CD4-positive, alpha-beta memory T cell (primary cell): ENCODE measurements at regions not wholly inside any gene's neighbourhood (a gene's known extent, or its start where the extent isn't known, plus 50 kb on each side); places are given as distances from the start of the nearest gene placed in this dataset.

Experiments used
- CTCF ChIA-PET: fragments of 350-600 bp; sonication (Branson Sonifier 250); formaldehyde crosslinking; loops from one replicate; lab custom pipeline; 2021; ENCODE audit warnings: inconsistent platforms; ENCODE audit not compliant: partially characterized antibody; lab: Charles Lee
- POLR2A ChIA-PET: fragments of 350-600 bp; sonication (Branson Sonifier 250); formaldehyde crosslinking; loops from one replicate; lab custom pipeline; 2021; ENCODE audit not compliant: partially characterized antibody; lab: Charles Lee
- DNase-seq, 5 donors: peaks; one replicate each; pipeline versions ENCODE4 v3.0.0 to v3.0.0-alpha.2; 2020 to 2022; ENCODE audit warnings: mixed read lengths in 1 of 5
- H3K27ac ChIP-seq: one replicate; pipeline ENCODE4 v1.7.0; 2013; ENCODE audit warnings: low read depth, low read length
- H3K27me3 ChIP-seq: 2 replicates; pipeline ENCODE4 v1.7.0; 2013; ENCODE audit warnings: mild to moderate bottlenecking, low read length, moderate library complexity; ENCODE audit not compliant: insufficient read depth
- H3K36me3 ChIP-seq: 2 replicates; pipeline ENCODE4 v1.7.0; 2013; ENCODE audit warnings: mild to moderate bottlenecking, low read length, moderate library complexity; ENCODE audit not compliant: insufficient read depth
- H3K4me1 ChIP-seq: 2 replicates; pipeline ENCODE4 v1.7.0; 2013; ENCODE audit warnings: mild to moderate bottlenecking, low read length, moderate library complexity; ENCODE audit not compliant: insufficient read depth
- H3K4me3 ChIP-seq, 2 donors: one replicate each; pipeline ENCODE4 v1.7.0; 2013; ENCODE audit warnings: low read length in 2 of 2, mild to moderate bottlenecking in 1 of 2
- H3K9me3 ChIP-seq, 2 donors: one replicate each; pipeline ENCODE4 v1.7.0; 2013; ENCODE audit warnings: low read length in 2 of 2, control low read depth in 1 of 2; ENCODE audit not compliant: control insufficient read depth in 1 of 2
- H3K27ac Mint-ChIP-seq, 7 donors: one replicate each; pipeline ENCODE4 v1.8.0; 2020 to 2021; ENCODE audit warnings: mixed read lengths in 7 of 7, mild to moderate bottlenecking in 6 of 7, inconsistent platforms in 3 of 7, moderate library complexity in 3 of 7
- H3K27me3 Mint-ChIP-seq, 2 donors: one replicate each; pipeline ENCODE4 v1.8.0; 2020 to 2021; ENCODE audit warnings: mixed read lengths in 2 of 2
- H3K36me3 Mint-ChIP-seq, 2 donors: one replicate each; pipeline ENCODE4 v1.8.0; 2020 to 2021; ENCODE audit warnings: mixed read lengths in 2 of 2, inconsistent platforms in 1 of 2, mild to moderate bottlenecking in 1 of 2
- H3K4me1 Mint-ChIP-seq, 4 donors: one replicate each; pipeline ENCODE4 v1.8.0; 2020 to 2021; ENCODE audit warnings: mixed read lengths in 4 of 4, mild to moderate bottlenecking in 1 of 4
- H3K4me3 Mint-ChIP-seq, 8 donors: one replicate each; pipeline ENCODE4 v1.8.0; 2020 to 2021; ENCODE audit warnings: mixed read lengths in 8 of 8, mild to moderate bottlenecking in 7 of 8, moderate library complexity in 6 of 8, inconsistent platforms in 3 of 8
- H3K9me3 Mint-ChIP-seq, 8 donors: one replicate each; pipeline ENCODE4 v1.8.0; 2020 to 2021; ENCODE audit warnings: mixed read lengths in 8 of 8, mild to moderate bottlenecking in 5 of 8, inconsistent platforms in 3 of 8, moderate library complexity in 1 of 8
- intact Hi-C: fragments of 100-400 bp; cut with micrococcal nuclease; formaldehyde crosslinking; loops from one replicate; pipeline ENCODE4 v1.15.1; 2023

- Mint-ChIP-seq H3K36me3 (no peaks in the 10 kb centered on the region), H3K27me3 (peaks cover 0 to 1% of the 10 kb centered on the region in 2 donors), H3K27ac (no peak overlapping the region), H3K4me3 (no peak overlapping the region), H3K9me3 (no peaks in the 10 kb centered on the region), H3K4me1 (no peaks in the 10 kb centered on the region)
- H3K4me1 ChIP-seq: no peaks in the 10 kb centered on the region
- H3K9me3 ChIP-seq: no peaks in the 10 kb centered on the region
- no peaks in the 10 kb centered on the region for H3K36me3 ChIP-seq
- no peak for DNase-seq
- CTCF ChIA-PET: no interaction called here
- intact Hi-C loops: no loop called here
- POLR2A ChIA-PET: no interaction called here
- H3K27ac ChIP-seq: no peak overlapping the region
- no peak overlapping the region for H3K4me3 ChIP-seq
- H3K27me3 ChIP-seq: no peaks in the 10 kb centered on the region
These were observed 189.3 kb downstream of the KLF6 start for GRCh38 chr10:3595736-3596135.

GRCh38 chr10:3593611-3594010 lies 191.4 kb downstream of the KLF6 start:
- intact Hi-C loops: no loop called here
- Mint-ChIP-seq H3K4me3 (no peak overlapping the region), H3K36me3 (no peaks in the 10 kb centered on the region), H3K27ac (no peak overlapping the region), H3K9me3 (no peaks in the 10 kb centered on the region), H3K27me3 (no peaks in the 10 kb centered on the region), H3K4me1 (no peaks in the 10 kb centered on the region)
- Histone ChIP-seq H3K27ac (no peak overlapping the region), H3K36me3 (no peaks in the 10 kb centered on the region), H3K4me1 (no peaks in the 10 kb centered on the region), H3K9me3 (no peaks in the 10 kb centered on the region), H3K4me3 (no peak overlapping the region), H3K27me3 (no peaks in the 10 kb centered on the region)
- no peak for DNase-seq
- ChIA-PET CTCF (no interaction called here), POLR2A (interaction anchor here (0.7 kb wide), 1 partner anchor 118 kb away, joined by 3 read pairs; no protein-coding TSS in a partner anchor)

GRCh38 chr10:3592424-3592823 lies 192.6 kb downstream of the KLF6 start:
- Histone ChIP-seq H3K36me3 (no peaks in the 10 kb centered on the region), H3K9me3 (no peaks in the 10 kb centered on the region), H3K4me1 (no peaks in the 10 kb centered on the region), H3K27me3 (no peaks in the 10 kb centered on the region), H3K4me3 (no peak overlapping the region), H3K27ac (no peak overlapping the region)
- intact Hi-C loops: no loop called here
- Mint-ChIP-seq H3K4me1 (no peaks in the 10 kb centered on the region), H3K27ac (no peak overlapping the region), H3K27me3 (no peaks in the 10 kb centered on the region), H3K36me3 (no peaks in the 10 kb centered on the region), H3K4me3 (no peak overlapping the region), H3K9me3 (no peaks in the 10 kb centered on the region)
- ChIA-PET POLR2A (no interaction called here), CTCF (no interaction called here)
- DNase-seq: no peak

GRCh38 chr10:3588816-3589215 lies 196.2 kb downstream of the KLF6 start:
- Mint-ChIP-seq H3K27ac (no peak overlapping the region), H3K4me3 (no peak overlapping the region), H3K9me3 (no peaks in the 10 kb centered on the region), H3K36me3 (no peaks in the 10 kb centered on the region), H3K27me3 (peaks cover 0 to 7% of the 10 kb centered on the region in 2 donors), H3K4me1 (no peaks in the 10 kb centered on the region)
- Histone ChIP-seq H3K9me3 (no peaks in the 10 kb centered on the region), H3K4me1 (no peaks in the 10 kb centered on the region), H3K36me3 (no peaks in the 10 kb centered on the region), H3K4me3 (no peak overlapping the region), H3K27ac (no peak overlapping the region), H3K27me3 (no peaks in the 10 kb centered on the region)
- intact Hi-C loops: no loop called here
- ChIA-PET POLR2A (no interaction called here), CTCF (no interaction called here)
- no peak for DNase-seq

GRCh38 chr10:3588346-3588745 lies 196.7 kb downstream of the KLF6 start:
- Histone ChIP-seq H3K4me3 (no peak overlapping the region), H3K9me3 (no peaks in the 10 kb centered on the region), H3K27ac (no peak overlapping the region), H3K4me1 (no peaks in the 10 kb centered on the region), H3K36me3 (no peaks in the 10 kb centered on the region), H3K27me3 (no peaks in the 10 kb centered on the region)
- Mint-ChIP-seq H3K4me3 (no peak overlapping the region), H3K27me3 (peaks cover 0 to 7% of the 10 kb centered on the region in 2 donors), H3K27ac (no peak overlapping the region), H3K9me3 (no peaks in the 10 kb centered on the region), H3K4me1 (no peaks in the 10 kb centered on the region), H3K36me3 (no peaks in the 10 kb centered on the region)
- intact Hi-C loops: no loop called here
- no peak for DNase-seq
- ChIA-PET CTCF (no interaction called here), POLR2A (no interaction called here)

GRCh38 chr10:3584926-3585784 lies 199.9 kb downstream of the KLF6 start:
- Histone ChIP-seq H3K4me3 (no peak overlapping the region), H3K27me3 (no peaks in the 10 kb centered on the region), H3K4me1 (no peaks in the 10 kb centered on the region), H3K9me3 (no peaks in the 10 kb centered on the region), H3K27ac (no peak overlapping the region), H3K36me3 (no peaks in the 10 kb centered on the region)
- peak overlapping the region in 1 of 8 donors; percentile 21 for H3K4me3 Mint-ChIP-seq
- DNase-seq: no peak
- intact Hi-C loops: no loop called here
- no peaks in the 10 kb centered on the region for H3K9me3 Mint-ChIP-seq
- ChIA-PET POLR2A (no interaction called here), CTCF (no interaction called here)
- H3K27ac Mint-ChIP-seq: no peak overlapping the region
- H3K36me3 Mint-ChIP-seq: no peaks in the 10 kb centered on the region
- peaks cover 0 to 4% (median 0%) of the 10 kb centered on the region in 4 donors for H3K4me1 Mint-ChIP-seq
- H3K27me3 Mint-ChIP-seq: peaks cover 0 to 7% of the 10 kb centered on the region in 2 donors

- H3K4me1 Mint-ChIP-seq: peaks cover 6 to 15% (median 8%) of the 10 kb centered on the region in 4 donors
- CTCF ChIA-PET: no interaction called here
- no peak overlapping the region for H3K27ac Mint-ChIP-seq
- no peaks in the 10 kb centered on the region for H3K4me1 ChIP-seq
- no peak overlapping the region for H3K4me3 ChIP-seq
- no peaks in the 10 kb centered on the region for H3K27me3 ChIP-seq
- intact Hi-C loops: no loop called here
- H3K36me3 Mint-ChIP-seq: no peaks in the 10 kb centered on the region
- H3K4me3 Mint-ChIP-seq: no peak overlapping the region
- no peaks in the 10 kb centered on the region for H3K36me3 ChIP-seq
- H3K9me3 ChIP-seq: no peaks in the 10 kb centered on the region
- POLR2A ChIA-PET: no interaction called here
- peaks cover 0 to 2% (median 0%) of the 10 kb centered on the region in 8 donors for H3K9me3 Mint-ChIP-seq
- peaks cover 0 to 2% of the 10 kb centered on the region in 2 donors for H3K27me3 Mint-ChIP-seq
- no peak for DNase-seq
- no peak overlapping the region for H3K27ac ChIP-seq
These were observed 204.4 kb downstream of the KLF6 start for GRCh38 chr10:3580565-3580964.
